ENCODE measurements at regions not wholly inside any gene's neighbourhood (a gene's known extent, or its start where the extent isn't known, plus 50 kb on each side); places are given as distances from the start of the nearest gene placed in this dataset.

DNA sequence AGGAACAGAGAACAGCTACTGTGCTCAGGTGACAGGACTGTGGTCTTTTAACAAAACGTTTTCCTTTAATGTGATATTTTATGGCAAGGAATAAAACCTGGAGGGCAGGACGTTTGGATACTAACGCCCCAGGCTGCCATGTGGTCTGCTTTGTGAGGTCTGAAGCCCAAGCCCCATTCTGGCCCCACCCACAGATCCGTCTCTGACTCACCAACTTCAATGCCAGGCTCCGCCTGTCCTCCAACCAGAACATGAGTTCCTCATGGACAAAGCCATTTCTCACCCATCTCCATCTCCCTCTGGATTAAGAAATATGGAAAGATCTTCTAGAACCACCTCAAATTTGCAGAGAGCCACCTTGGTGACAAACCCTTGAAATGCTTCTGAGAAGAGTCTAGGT is 148.8 kb downstream of the CRYBB2 start:
- FAIRE-seq = no peak

DNA sequence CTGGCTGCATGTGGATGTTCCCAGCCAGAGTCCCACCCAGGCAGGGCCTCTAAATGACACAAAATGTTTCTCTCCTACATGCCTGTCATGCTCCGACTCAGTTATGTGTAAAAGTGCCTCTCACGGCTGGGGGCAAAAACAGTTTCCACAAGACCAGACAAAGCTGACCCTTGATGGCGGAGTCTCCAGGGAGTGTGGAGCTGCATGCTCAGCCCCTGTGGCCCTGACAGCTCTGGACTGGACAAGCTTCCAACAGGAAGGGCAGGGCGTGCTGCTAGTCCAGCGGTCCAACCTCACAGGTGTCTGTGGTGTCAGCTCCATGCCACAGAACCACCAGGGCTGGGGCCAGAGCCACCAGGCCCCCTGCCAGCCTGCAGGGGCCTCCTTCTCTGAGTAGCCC is 149.6 kb downstream of the CRYBB2 start:
- FAIRE-seq = no peak

DNA sequence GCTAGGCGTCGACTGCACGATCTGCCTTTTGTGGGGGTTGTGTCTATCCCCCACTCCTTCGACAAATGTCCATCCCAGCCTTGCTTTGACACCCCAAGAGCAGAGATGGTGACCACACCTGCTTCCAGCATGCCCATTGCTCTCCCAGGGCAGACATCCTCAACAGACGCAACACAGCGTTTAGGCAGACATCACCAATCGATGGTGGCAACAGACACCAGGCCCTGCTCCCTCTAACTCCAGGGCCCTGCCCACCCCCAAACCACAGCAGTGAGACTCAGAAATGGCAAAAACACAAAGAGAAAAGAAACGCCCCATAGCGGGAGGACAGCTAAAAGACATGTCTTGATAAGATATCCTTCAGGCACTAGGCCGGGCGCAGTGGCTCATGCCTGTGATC is 150.9 kb downstream of the CRYBB2 start:
- FAIRE-seq = no peak

DNA sequence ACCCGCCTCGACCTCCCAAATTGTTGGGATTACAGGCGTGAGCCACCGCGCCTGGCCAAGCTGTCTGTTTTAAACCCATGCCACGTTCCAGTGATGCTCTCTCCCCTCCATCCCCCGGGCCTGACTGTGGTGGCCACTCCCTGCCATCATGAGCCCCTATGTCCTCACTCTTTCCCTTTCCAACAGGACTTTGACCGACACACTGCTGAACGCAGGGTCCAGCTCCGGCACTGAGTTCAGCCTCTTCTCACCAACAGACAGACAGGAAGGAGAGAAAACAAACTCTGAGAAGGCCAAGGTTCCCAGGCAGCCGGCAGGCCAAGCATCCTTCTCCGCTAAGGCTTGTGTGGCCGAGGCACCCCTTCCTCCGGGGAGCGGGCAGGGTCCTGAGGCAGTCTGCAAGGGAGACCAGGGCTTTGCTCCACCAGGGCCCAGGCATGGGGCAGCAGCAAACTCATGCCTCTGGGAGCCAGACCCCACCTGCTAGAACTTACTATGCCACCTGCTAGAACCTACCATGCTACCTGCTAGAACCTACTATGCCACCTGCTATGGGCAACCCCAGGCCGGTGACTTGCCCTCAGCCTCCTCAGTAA is 152.7 kb downstream of the CRYBB2 start:
- FAIRE-seq = no peak

DNA sequence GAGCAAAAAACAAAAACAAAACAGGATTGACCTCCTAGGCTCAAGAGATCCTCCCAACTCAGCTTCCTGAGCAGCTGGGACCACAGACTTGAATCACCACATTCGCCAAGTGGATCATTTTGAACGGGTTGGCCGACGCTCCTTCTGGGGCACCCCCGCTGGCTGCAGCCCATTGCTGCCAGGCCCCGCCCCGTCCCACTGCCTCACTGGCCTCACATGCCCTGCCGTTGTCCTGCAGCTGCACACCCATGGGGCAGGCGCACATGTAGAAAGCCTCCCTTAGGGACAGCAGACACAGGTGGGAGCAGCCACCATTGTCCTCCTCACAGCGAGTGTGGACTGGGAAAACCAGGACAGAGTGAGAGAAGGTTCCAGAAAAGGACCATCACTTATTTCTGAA is 154.5 kb downstream of the CRYBB2 start:
- no peak for FAIRE-seq

DNA sequence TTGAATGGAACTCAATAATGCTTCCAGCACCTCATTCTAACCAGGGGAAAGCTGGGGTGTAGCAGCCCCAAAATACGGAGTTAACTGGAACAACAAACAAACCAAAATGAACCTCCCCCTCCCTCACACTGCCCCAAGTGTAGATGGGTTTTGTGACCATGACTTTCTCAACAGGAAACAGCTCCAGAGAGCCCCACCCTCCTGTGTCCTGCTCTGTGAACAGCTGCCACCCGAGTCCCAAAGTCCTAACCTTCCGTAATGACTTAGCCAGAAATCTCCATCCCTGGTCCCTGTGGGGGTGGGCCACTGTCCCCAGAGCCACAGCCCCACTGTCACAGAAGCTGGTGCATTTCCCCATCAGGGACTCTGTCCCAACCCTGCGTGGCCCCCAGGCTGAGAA is 155.4 kb downstream of the CRYBB2 start:
- no peak for FAIRE-seq

DNA sequence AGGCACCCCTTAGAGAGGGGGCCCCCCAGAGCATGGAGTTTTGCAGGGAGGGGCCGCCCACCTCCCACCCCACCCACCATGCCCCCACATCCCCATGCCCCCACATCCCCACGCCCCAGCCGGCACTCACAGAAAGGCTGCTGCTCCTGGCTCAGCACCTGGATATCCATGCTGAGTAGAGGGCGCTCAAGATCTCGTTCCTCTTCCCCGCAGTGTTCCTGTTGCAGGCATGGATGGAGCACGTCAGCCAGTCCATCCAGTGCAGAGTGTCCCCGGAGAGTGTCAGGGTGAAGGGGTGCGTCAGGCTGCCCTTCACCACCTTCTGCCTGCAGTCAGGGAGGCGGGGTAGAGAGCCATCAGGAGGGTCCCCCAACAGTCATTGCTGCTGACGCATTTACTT is 156.2 kb downstream of the CRYBB2 start:
- FAIRE-seq = no peak

DNA sequence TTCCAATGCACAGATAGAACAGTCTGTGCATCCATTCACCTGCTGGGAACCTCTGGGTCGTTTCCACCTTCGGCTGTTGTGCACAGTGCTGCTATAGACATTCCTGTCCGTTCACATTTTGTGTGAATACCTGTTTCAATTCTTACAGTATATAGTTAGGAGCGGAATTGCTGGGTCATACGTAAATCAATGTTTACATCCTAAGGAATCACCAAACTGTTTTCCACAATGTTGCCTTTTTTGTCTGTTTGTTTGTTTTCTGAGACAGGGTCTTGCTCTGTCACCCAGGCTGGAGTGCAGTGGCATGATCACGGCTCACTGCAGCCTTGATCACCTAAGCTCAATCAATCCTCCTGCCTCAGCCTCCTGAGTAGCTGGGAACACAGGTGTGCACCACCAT is 158.3 kb downstream of the CRYBB2 start:
- FAIRE-seq = no peak

DNA sequence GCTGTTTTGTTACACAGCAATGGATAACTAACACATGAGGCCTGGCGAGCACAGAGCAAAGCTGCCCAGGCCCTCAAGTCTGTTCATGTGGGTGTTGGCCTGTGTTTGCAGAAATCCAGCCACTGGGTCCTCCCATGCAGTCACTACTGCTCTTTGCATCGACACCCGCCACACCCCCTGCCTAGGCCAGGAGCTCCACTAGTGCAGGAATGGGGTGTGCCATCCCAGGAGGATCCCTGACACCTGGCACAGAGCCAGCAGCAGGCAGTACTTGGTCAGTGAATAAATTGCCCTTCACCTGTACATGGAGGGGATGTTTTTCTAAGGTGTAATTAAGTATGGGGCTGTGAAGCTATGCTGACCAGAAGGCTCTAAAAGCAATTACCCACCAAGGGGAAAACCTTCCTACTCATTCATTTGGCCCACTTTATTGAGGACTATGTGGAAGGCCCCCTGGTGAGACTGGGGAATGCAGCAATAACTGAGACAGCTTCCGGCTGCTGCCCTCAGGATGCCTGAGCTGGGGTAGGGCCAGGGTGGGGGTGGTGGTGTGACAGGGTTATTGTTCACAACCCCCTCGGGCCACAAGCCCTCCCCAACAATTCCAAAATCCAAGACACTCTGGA is 160.8 kb downstream of the CRYBB2 start:
- FAIRE-seq = no peak

DNA sequence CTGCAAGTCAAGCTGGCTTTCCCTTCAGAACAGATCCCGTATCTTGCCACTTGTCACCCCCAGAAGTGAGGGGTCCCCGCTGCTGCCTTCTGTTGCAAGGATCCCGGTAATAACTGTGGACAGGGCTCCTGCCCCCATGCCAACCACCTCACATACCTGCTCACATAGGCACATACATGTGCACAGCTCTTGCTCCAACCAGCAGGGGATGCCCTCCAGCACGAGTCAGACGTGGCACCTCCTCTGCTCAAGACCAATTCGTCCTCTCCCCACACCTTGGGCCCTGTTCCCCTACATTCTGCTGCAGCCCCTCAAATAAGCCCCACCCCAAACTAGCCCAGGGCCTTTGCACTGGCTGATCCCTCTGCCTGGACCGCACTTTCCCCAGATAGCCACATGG is 163.3 kb downstream of the CRYBB2 start:
- no peak for FAIRE-seq

DNA sequence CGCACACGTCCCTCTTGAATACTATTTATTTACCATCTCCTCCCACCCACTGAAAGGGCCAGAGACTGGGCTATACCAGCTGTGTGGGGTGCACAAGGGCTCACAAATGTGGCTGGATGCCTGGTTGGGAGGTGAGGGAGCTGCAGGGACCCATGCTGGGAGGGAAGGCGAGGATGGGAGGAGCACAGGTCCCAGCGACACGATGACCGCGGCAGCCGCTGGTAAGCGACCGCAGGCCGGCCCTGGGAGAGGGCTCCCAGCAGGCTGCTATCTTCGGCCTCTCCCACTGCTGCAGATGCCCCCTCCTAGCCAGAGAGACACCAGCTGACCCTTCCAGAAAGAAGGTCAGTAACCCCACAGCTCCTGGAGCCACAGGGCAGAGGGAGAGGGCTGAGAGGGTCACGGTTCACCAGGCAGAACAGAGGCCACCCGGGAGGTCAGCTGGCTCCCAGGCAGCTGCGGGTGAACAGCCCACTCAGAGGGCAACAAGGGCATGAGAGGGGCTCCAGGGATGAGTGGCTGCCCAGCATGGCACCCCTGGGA is 163.9 kb downstream of the CRYBB2 start:
- FAIRE-seq = no peak

DNA sequence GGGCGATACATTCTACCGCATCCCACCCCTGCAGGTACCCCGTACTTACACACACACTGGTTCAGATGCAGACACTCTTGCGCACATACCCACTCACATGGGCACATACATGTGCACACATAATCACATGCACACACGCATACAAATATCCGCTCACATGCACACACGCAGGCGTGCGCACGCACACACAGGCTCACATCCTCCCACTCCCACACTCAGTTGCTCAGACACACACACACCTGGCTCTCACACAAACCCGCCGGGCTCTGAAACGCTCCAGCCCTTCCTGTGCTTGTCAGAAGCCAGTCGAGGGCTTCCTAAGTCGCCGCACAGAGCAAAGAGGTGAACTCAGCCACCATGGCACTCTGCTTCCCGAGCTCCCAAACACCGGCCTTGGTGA is 164.5 kb downstream of the CRYBB2 start:
- no peak for FAIRE-seq

DNA sequence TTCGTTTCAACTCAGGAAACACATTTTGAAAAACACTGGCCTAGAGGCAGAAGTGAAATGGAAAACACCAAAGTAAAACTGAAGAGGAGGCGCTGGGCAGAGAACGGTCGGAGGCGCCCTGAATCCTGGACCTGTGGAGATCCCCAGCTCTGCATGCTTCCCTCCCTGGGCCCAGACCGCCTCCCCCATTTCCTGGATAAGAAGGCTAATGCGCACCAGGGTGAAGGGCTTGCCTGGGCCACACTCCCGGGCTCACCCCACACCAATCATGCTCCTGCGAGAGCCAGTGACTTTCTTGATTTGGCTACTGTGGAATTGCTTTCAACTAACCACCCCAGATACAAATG is 167.1 kb downstream of the CRYBB2 start:
- no peak for FAIRE-seq

DNA sequence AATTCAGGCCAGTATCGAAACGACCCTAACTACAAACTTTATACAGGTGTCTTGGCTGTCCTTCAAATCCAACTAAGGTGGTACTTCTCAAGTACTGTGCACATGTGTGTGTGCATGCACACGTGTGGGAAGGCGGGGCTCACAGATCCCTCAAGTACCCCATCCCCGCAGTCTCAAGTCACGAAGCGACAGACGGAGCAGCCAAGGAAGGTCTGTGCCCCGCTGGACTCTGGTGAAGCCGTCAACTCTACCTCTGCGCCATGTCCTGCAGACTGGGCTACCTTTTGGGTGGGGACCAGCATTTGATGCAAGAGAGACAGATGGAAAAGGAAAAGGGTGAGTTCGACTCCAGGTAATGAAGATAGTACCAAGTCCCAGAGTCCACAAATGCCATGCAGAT is 169.0 kb downstream of the CRYBB2 start:
- FAIRE-seq = no peak

DNA sequence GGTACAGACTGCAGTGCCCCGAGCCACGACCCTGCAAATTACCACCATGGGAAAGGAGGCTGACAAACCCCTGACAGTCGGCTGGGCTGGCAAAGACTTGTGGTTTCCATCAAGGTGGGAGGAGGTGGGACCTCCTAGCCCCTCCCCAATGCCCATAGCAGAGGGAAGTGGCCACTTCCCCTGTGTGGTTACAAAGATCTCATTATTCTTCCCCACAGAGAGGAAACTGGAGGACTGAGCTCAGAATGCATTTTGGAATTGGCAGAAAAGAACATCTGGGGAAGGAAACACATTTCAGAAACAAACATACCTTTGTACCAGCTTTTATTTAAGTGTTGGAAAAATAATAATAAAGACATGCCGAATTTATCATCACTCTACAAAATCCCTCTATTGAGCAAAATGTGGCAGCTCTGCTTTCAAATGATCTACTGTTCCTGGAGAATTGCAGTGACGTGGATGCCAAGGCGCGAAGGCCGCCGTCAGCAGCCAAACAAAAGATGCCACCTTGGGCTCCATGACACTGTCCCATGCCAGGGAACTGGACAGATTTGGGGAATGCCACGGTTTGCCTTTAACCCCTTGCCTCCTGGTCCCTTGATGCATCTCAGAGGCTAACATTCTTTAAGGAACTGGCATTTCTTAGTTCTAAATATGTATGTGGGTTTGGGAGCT is 169.6 kb downstream of the CRYBB2 start:
- FAIRE-seq = no peak

DNA sequence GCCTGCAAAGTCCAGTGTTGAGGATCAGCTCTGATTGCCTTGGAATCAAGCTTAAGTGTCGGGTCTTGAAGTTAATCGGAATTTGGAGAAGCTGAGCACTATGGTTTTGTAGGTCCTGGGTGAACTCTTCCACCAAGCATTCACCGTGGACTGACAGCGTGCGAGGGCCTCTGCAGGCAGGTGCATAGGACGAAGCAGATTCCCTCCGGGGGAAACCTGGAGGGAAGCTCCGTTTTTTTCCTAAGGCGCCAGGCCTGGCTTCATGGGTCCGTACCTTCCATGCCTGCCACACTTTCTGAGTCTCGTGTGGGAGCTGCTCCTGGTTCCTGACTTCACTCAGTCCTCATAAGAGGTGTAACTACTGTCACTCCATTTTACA is 170.1 kb downstream of the CRYBB2 start:
- FAIRE-seq = no peak

DNA sequence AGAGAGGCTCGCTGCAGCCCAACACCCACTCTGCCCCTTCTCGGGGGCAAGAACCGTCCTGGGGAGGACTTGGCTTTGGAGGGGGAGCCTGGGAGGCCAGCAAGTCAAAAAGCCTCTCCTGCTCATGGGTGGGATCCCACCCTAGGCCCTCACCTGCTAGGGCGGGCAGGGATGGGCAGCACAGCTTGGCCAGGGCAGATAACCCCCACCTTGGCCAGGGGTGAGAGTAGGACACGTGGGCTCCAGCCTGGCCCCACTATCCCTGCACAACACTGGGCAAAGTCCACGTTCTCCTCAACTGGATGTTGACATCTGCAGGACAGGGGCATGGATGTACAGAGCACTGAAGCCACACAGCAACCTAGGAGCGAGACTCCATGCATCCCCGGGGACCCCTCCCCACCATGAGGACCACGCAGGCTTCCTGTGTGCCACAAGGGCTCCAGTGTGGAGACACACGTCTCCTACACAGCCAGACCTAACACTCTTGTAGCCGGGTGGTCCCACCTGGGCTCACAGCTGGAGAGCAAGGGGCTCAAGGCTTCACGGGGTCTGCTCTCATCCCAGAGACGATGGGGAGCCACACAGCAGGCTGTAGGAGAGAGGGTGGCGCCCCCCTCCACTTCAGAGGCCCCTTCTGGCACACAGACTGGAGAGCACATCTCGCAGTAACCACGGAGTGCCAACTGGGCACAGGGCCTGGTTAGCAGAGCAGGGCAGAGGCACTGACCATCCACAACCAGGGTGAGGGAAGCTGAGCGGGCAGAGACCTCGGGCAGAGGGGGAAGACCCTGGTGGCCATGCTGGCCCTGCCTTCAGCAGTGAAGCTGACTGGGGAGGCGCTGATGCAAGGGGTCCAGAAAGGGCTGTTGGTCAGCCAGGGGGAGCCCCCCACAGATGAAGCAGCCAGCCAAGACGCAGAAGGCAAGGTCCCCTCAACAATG is 171.1 kb downstream of the CRYBB2 start:
- no peak for FAIRE-seq

DNA sequence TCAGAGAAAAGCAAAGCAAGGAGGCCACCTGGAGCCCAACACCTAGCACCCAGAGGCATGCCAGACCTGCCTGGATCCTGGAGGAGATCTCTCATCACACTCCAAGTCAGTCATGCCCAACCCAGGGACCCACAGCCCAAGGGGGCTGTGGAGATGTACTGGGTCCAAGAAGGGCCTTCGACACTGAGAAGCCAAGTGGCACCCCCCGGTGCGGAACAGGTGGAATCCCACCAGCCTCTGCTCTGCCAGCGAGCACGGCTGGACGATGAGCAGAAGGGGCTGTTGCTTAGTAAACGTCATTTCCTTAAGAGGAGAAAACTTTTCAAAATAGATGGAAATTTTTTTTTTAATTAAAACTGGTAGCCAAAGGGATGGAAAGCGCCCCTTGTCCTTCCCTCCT is 171.9 kb upstream of the GRK3 start:
- FAIRE-seq = no peak

DNA sequence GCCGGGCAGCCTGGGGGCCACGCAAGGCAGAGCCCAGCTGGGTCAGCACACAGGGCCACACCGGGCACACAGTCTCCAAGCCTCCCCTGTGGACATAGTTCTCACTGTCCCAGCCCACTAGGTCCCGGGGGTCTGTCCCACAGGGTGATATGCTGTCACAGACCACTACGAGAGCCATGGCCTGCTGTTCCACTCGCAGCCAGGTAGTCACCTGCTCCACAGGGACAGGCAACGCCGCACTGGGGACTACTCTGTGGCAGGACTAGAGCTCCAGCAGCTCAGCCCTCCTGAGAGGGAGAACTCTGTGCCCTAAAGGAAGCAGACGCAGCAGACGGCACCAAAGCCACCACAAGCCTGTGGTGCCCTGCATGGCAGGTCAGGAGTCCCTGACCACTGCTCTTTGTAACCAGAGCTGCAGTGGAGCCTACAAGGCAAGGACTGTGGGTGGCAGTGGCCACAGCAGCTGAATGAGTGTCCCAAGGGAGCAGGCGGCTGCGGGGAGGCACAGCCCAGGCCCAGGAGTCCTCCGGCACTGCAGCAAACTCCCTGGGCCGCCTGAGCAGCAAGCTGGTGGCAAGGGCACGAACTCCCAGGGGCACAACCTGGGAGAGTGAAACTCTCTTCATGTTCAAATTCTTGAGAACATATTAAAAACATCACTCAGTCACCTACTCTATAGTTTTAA is 171.2 kb upstream of the GRK3 start:
- no peak for FAIRE-seq

DNA sequence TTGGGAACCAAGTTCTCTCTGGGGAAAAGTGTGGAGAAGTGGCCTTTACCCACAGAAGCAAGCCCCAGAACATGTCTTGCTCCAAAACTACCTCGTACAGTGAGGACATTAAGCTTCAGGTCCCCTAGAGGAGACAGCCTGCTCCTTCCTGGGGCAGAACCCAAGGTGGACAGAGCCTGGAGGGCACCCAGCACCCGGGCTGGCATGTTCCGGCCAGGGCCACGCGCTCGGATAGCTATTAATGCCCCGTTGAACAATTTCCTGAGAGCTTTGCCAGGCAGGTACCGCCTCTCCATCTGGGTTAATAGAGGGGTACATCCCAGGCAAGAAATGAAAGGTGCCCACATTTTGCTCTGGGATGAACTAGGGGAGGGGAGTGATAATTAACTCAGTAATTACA is 169.0 kb upstream of the GRK3 start:
- no peak for FAIRE-seq

DNA sequence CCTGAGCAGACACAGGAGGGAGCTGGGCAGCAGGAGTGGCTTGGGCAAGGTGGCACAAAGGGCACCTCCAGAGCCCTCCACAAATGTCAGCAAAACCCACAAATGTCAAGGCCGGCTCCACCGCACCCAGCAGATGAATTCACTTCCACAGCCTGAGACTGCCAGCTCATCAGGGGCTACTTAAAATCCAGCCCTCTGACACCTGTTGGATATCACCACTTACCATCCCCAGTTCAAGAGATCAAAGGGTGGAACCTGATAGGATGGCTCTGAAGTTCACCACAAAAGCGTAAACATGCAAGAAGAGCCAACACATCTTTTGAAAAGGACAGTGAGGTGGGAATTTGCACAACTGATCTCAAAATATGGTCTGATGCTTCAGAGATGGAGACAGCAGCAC is 168.6 kb upstream of the GRK3 start:
- FAIRE-seq = no peak

DNA sequence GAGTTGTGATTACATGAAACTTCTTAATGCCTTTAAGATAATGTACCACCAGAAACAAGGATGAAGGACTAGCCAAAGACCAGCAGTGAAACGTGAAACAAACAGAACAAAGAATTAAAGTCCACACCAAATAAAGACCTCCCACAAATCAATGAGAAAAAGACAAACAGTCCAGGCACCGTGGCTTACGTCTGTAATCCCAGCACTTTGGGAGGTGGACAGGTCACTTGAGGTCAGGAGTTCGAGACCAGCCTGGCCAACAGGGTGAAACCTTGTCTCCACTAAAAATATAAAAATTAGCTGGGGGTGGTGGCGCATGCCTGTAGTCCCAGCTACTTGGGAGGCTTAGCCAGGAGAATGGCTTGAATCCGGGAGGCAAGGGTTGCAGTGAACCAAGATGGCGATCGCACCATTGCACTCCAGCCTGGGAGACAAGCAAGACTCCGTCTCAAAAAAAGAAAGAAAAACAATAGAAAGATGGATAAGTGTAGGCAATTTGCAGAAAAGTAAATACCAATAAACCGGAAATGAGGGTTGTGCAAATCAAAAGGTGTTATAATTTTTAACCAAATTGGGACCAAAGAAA is 167.8 kb upstream of the GRK3 start:
- FAIRE-seq = no peak

DNA sequence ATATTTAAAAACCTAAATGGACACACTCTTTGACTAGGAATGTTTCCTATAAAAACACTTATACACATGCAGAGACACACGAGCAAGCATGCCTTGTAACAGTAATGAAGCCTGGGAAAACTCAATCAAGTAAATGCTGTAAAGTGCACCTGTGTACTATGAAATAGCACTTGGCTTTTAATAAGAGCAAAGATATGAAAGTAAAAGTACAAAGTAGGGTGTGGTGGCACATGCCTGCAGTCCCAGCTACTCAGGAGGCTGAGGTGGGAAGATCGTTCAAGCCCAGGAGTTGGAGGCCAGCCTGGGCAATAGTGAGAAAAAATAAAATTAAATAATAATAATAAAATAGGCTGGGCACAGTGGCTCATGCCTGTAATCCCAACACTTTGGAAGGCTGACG is 166.9 kb upstream of the GRK3 start:
- no peak for FAIRE-seq

Measured in A204.1 (cell line).